ENCODE measurements at regions not wholly inside any gene's neighbourhood (a gene's known extent, or its start where the extent isn't known, plus 50 kb on each side); places are given as distances from the start of the nearest gene placed in this dataset.

DNA sequence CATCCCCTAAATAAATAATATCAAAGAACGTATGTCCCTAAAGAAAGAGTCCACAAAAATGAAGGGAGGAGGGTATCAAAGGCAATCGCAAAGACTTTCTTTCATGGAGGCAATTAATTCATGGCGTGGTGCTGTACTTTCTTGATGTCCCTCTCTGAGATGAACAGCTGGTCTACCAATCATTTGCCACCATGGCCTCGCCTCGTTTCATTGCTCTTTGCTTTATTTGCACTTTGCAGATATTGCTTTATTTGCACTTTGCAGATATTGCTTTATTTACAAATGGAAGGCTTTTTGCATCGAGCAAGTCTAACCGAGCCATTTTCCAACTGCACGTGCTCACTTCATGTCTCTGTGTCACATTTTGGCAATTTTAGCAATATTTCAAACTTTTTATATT lies 104.0 kb upstream of the PTCH1 start:
- no peak for DNase-seq (ENCODE audit: low read depth)

- no peak for DNase-seq (ENCODE audit: low read depth)
These were observed 103.5 kb upstream of the PTCH1 start for GRCh38 chr9:95620314-95620713.

GRCh38 chr9:95615246-95615645 lies 98.5 kb upstream of the PTCH1 start:
- no peak for DNase-seq (ENCODE audit: low read depth)

- no peak for DNase-seq (ENCODE audit: low read depth)
These were observed 96.9 kb upstream of the PTCH1 start for GRCh38 chr9:95613670-95614069.

GRCh38 chr9:95611354-95611753 lies 94.6 kb upstream of the PTCH1 start:
- DNase-seq (ENCODE audit: low read depth): no peak

DNA sequence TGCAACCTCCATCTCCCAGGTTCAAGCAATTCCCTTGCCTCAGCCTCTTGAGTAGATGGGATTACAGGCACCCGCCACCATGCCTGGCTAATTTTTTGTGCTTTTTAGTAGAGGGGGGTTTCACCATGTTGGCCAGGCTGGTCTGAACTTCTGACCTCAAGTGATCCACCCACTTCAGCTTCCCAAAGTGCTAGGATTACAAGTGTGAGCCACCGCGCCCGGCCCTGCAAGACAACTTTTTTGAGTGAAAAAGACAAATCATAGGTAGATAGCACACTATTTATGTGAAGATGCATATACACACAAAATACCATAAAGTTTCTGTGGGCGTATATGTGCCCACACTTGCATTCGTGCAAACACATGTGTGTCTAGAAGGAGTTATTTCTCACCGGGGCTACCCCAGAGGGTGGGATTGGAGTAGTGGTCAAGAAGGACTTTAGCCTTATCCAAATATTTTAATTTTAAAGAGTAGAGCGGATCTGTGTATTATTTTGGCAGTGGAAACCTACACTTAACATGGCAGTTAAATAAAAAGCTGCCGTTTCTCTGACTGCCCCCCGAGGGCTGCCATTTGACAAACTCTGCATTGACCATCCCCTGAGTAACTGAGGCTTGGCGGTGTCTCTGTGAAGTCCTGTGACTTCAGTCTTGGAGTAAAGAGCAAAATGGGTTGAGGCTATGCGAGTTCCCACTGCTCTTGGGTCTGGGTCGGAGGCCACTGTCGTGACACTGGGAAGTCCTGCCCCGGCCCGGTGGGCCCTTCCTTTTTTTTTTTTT lies 93.4 kb upstream of the PTCH1 start:
- DNase-seq (ENCODE audit: low read depth): no peak

- no peak for DNase-seq (ENCODE audit: low read depth)
These were observed 92.7 kb upstream of the PTCH1 start for GRCh38 chr9:95609426-95609825.

- DNase-seq (ENCODE audit: low read depth): no peak
These were observed 91.6 kb upstream of the PTCH1 start for GRCh38 chr9:95608341-95608740.

GRCh38 chr9:95607507-95607906 lies 90.7 kb upstream of the PTCH1 start:
- no peak for DNase-seq (ENCODE audit: low read depth)

DNA sequence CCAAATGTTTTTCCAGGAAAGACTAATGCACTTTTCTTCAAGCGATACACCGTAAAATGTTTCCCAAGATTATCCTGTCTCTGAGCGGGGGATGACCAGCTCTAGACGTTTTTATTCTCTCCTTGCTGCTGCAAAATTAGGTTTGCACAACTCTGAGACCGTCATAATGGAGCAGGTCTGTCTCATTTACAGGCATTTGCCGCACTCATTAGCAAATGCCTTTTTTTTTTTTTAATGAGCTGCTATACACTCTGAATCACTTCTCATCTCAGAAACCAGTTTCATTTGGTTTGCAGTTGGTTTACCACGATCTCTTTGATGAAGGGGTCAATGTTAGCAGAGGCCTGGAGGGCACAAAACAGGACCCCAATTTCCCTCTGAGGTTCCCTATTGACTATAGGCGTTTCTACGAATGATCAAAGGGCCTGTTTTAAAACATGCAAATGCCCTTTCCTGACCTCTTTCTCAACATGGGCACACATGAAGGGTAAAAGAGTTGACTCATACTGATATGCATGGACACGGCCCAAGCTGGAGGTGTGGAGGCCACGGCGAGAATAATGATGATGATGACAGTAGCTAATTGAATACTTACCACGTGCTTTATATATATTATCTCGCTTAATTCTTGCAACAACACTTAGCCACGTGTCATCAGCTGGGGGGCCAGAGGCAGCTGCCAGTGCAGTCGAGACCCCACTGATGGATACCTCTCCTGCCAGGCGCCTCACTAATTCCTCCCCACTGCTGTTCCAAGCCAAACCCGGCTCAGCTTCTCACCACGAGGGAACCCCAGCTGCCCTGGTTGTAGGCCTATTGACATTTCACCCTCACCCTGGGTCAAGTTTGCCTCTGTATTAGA lies 89.9 kb upstream of the PTCH1 start:
- no peak for DNase-seq (ENCODE audit: low read depth)

DNA sequence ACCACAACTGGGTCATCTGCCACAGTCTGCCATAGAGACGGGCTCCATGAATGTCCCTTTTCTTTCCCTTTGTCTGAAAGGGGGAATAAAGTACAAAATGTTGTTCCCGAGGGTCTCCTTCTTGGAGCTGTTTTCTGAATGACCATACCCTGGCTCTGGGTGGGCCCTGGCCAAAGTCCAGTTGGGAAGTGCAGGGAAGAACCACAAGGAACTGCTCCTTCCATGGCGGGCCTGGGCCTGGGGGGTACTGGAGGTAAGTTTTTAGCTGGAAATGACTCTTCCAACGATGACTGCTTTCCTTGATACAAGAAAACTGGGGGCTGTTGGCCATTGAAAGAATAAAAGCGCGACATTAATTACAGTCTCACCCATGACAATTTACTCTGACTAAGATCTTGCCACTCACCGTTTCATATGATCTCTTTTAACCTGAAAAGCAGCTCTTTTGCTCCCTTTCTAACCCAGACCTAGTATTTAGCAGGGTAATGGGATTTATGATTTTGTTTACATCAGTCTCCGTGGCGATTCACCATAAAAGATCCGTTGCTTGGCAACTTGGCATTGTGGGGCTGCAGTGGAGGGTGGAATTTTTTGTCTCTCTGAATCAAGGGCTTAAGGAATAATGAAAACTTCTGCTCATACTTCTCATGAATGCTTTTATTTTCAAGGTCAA lies 89.2 kb upstream of the PTCH1 start:
- DNase-seq (ENCODE audit: low read depth): peak; percentile 23

DNA sequence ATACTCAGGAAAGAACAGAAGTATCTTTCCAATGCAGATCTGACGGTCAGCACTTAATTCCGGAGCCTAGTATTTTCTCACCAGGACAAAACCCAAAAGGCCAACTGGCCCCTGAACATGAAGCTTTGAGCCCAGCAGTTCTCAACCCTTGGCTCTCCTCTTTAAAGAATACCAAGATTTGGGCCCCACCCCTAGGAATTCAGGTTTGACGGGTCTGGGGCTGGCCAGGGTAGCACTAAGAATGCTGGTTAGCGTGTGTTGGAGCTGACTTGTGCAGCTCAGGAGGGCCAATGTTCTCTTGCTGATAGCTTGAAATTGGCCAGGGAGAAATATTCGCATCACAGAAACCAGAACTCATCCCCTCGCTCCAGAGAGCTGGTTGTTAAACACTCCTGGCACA lies 88.3 kb upstream of the PTCH1 start:
- no peak for DNase-seq (ENCODE audit: low read depth)

- DNase-seq (ENCODE audit: low read depth): no peak
These were observed 81.5 kb upstream of the PTCH1 start for GRCh38 chr9:95598236-95598635.

- no peak for DNase-seq (ENCODE audit: low read depth)
These were observed 79.0 kb upstream of the PTCH1 start for GRCh38 chr9:95595721-95596295.

GRCh38 chr9:95592931-95593330 lies 76.2 kb upstream of the PTCH1 start:
- DNase-seq (ENCODE audit: low read depth): no peak

GRCh38 chr9:95588724-95589588 lies 72.2 kb upstream of the PTCH1 start:
- DNase-seq (ENCODE audit: low read depth): no peak

GRCh38 chr9:95587021-95587964 lies 70.5 kb upstream of the PTCH1 start:
- no peak for DNase-seq (ENCODE audit: low read depth)

- no peak for DNase-seq (ENCODE audit: low read depth)
These were observed 69.6 kb upstream of the PTCH1 start for GRCh38 chr9:95586326-95586725.

- no peak for DNase-seq (ENCODE audit: low read depth)
These were observed 69.1 kb upstream of the PTCH1 start for GRCh38 chr9:95585824-95586223.

GRCh38 chr9:95584176-95584575 lies 67.4 kb upstream of the PTCH1 start:
- peak; percentile 36 for DNase-seq (ENCODE audit: low read depth)

All from Daoy (cell line).